Tibial nerve (tissue), 4 donors: ENCODE measurements at regions not wholly inside any gene's neighbourhood (a gene's known extent, or its start where the extent isn't known, plus 50 kb on each side); places are given as distances from the start of the nearest gene placed in this dataset.

Source experiments
- CTCF ChIP-seq, 5 experiments: fragments of 200-600 bp in 3 of 5; fragments of 450-650 bp in 2 of 5; sonication (generic) in 3 of 5; IDR thresholded peaks; one replicate each; pipeline ENCODE4 v1.5.1; 2016 to 2019; ENCODE audit warnings: antibody characterized with exemption in 5 of 5, mild to moderate bottlenecking in 3 of 5, moderate library complexity in 2 of 5
- EP300 ChIP-seq, 2 donors: sonication (generic); formaldehyde crosslinking; IDR thresholded peaks; one replicate each; pipeline ENCODE4 v1.6.1; 2017; ENCODE audit warnings: antibody characterized with exemption in 2 of 2, mild to moderate bottlenecking in 1 of 2
- POLR2A ChIP-seq, 2 donors: fragments of 450-650 bp; IDR thresholded peaks; one replicate each; pipeline ENCODE4 v1.6.1; 2017; ENCODE audit warnings: antibody characterized with exemption in 2 of 2, mild to moderate bottlenecking in 2 of 2, moderate library complexity in 2 of 2

- no peak for TF ChIP-seq CTCF (IDR thresholded peaks at IDR 0.05)
- no peak for TF ChIP-seq EP300 (IDR thresholded peaks at IDR 0.05)
- TF ChIP-seq POLR2A (IDR thresholded peaks at IDR 0.05) = no peak
These were observed 825.2 kb upstream of the SALL3 start for GRCh38 chr18:78154444-78154843.
